NB4 (cell line): ENCODE measurements at regions not wholly inside any gene's neighbourhood (a gene's known extent, or its start where the extent isn't known, plus 50 kb on each side); places are given as distances from the start of the nearest gene placed in this dataset.

Experiments used
- POLR2A ChIP-seq: IDR thresholded peaks from 2 replicates; pipeline ENCODE4 v1.6.1; 2011; ENCODE audit warnings: mild to moderate bottlenecking; ENCODE audit not compliant: insufficient read length; ENCODE audit errors: extremely low read depth
- TF ChIP-seq, protein P1 (sequence below): IDR thresholded peaks from one replicate; pipeline ENCODE4 v1.5.1; 2012; ENCODE audit warnings: low read depth, low read length

DNA sequence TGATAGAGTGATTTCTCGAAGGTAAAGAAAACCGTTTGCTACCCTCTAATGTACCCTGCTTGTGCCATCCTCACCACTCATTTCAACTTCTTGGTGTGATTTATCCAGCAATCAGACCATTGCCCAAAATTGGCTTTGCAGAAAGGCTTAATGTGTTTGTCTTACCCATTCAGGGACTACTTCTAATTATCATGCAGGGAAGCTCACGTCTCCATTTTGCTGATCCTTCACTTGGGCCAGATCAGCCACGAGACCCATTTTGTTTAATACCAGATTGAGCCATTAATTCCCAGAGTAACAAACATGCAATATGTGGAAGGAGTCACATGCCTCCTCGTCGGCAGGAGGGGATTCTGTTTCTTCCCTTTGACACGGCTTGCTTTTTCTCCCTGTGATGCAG is 51.1 kb upstream of the CRY1 start:
- TF ChIP-seq, protein P1, sequence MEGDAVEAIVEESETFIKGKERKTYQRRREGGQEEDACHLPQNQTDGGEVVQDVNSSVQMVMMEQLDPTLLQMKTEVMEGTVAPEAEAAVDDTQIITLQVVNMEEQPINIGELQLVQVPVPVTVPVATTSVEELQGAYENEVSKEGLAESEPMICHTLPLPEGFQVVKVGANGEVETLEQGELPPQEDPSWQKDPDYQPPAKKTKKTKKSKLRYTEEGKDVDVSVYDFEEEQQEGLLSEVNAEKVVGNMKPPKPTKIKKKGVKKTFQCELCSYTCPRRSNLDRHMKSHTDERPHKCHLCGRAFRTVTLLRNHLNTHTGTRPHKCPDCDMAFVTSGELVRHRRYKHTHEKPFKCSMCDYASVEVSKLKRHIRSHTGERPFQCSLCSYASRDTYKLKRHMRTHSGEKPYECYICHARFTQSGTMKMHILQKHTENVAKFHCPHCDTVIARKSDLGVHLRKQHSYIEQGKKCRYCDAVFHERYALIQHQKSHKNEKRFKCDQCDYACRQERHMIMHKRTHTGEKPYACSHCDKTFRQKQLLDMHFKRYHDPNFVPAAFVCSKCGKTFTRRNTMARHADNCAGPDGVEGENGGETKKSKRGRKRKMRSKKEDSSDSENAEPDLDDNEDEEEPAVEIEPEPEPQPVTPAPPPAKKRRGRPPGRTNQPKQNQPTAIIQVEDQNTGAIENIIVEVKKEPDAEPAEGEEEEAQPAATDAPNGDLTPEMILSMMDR = no peak
- TF ChIP-seq POLR2A = no peak
